PFSK-1 (cell line): ENCODE measurements at regions not wholly inside any gene's neighbourhood (a gene's known extent, or its start where the extent isn't known, plus 50 kb on each side); places are given as distances from the start of the nearest gene placed in this dataset.

Source experiments
- POLR2AphosphoS5 ChIP-seq: IDR thresholded peaks from 2 replicates; pipeline ENCODE4 v1.6.1; 2012; ENCODE audit warnings: low read depth, mild to moderate bottlenecking, control low read depth, low read length, moderate library complexity
- SIN3A ChIP-seq: IDR thresholded peaks from 2 replicates; pipeline ENCODE4 v1.6.1; 2012; ENCODE audit warnings: mild to moderate bottlenecking, low read length, moderate library complexity, borderline replicate concordance; ENCODE audit not compliant: insufficient read depth
- TAF1 ChIP-seq: IDR thresholded peaks from 2 replicates; pipeline ENCODE4 v1.6.1; 2012; ENCODE audit warnings: low read length, control low read depth, borderline replicate concordance; ENCODE audit not compliant: insufficient read depth
- TF ChIP-seq, protein P1 (sequence below), 2 experiments: IDR thresholded peaks; 2 replicates each; pipeline versions ENCODE4 v1.6.1 to v1.8.0; 2011 to 2012; ENCODE audit warnings: low read depth in 2 of 2, low read length in 2 of 2, control low read depth in 1 of 2, inconsistent platforms in 1 of 2, mild to moderate bottlenecking in 1 of 2, moderate library complexity in 1 of 2; ENCODE audit not compliant: insufficient read depth in 1 of 2

DNA sequence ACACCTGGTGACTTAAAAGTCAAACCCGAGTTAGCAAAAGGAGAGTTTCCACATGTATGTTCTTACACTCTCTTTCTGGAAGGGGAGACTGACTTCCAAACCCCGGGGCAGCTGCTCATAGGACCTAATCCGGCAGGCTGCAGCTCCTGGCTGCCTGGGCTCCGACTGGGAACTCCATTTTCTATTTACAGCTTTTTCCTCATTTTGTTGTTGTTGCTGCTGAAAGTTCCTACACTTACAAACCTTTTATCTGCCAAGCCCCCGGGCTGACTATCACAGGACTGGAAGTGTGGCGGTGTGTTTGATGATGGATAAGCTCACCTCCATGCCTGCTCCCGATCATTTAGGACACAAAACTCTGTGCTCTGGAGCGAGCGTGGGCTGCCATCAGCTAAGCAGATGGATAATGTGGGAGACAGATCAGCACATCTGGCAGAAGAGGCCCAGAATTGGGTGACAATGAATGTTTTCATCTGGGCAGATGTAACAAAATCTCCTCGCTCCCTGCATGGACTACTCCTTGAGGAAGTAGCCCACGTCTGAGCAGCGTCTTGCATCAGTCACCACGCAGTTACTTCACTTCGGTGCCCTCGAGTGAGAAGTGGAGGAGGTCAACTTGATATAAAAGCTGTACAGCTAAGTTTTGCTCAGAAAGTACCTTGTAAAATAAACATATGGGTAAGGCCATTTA lies 114.4 kb upstream of the COPS8 start:
- TF ChIP-seq POLR2AphosphoS5 = no peak
- TF ChIP-seq TAF1 = no peak
- TF ChIP-seq, protein P1, sequence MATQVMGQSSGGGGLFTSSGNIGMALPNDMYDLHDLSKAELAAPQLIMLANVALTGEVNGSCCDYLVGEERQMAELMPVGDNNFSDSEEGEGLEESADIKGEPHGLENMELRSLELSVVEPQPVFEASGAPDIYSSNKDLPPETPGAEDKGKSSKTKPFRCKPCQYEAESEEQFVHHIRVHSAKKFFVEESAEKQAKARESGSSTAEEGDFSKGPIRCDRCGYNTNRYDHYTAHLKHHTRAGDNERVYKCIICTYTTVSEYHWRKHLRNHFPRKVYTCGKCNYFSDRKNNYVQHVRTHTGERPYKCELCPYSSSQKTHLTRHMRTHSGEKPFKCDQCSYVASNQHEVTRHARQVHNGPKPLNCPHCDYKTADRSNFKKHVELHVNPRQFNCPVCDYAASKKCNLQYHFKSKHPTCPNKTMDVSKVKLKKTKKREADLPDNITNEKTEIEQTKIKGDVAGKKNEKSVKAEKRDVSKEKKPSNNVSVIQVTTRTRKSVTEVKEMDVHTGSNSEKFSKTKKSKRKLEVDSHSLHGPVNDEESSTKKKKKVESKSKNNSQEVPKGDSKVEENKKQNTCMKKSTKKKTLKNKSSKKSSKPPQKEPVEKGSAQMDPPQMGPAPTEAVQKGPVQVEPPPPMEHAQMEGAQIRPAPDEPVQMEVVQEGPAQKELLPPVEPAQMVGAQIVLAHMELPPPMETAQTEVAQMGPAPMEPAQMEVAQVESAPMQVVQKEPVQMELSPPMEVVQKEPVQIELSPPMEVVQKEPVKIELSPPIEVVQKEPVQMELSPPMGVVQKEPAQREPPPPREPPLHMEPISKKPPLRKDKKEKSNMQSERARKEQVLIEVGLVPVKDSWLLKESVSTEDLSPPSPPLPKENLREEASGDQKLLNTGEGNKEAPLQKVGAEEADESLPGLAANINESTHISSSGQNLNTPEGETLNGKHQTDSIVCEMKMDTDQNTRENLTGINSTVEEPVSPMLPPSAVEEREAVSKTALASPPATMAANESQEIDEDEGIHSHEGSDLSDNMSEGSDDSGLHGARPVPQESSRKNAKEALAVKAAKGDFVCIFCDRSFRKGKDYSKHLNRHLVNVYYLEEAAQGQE (IDR thresholded peaks at IDR 0.05; ENCODE audit: insufficient read depth in 1 of 2, low read depth in 2 of 2, low read length in 2 of 2) = no peak
- no peak for TF ChIP-seq SIN3A
